ENCODE measurements at regions not wholly inside any gene's neighbourhood (a gene's known extent, or its start where the extent isn't known, plus 50 kb on each side); places are given as distances from the start of the nearest gene placed in this dataset.

GRCh38 chr6:2534406-2535042 lies 216.2 kb downstream of the MYLK4 start:
- TF ChIP-seq GATA2 (IDR thresholded peaks at IDR 0.05; ENCODE audit: low read depth, low read length): no peak

DNA sequence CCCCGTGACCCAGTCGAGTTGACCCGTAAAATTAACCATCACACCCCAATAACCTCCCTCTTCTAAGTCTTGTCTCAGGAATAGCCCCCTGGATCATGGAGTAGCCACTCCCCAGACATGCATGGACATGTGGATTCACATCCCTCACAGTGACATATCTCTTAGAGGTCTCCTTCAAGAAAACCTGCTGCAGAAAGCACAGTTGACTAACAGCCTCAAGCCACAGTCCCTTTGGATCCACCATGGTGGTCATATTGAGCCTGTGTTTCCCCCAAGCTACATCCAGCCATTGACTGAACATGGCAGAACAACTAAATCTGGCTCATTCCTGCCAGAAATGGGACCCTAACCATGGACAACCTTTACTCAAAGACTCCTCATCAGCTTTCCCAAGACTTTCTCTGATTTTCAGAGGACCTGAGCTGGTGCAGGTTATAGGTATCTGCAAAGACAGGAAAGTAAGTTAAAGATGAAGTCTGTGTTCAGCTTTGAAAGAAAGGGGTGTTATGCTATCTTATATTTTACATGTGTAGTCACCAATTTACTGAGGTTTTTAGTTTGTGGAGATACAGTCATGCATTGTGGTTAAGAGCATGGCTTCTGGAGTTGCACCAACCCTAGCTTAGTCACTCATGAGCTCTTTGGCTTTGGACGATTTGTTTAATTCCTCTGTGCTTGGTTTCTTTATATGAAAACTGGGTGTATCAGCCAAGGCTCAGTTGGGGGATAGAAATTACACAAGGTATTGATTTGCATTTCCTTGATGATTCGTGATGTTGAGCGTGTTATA lies 219.1 kb downstream of the MYLK4 start:
- no peak for TF ChIP-seq GATA3 (IDR thresholded peaks at IDR 0.05; ENCODE audit: low read depth, low read length)
- no peak for TF ChIP-seq GATA2 (IDR thresholded peaks at IDR 0.05; ENCODE audit: low read depth, low read length)

DNA sequence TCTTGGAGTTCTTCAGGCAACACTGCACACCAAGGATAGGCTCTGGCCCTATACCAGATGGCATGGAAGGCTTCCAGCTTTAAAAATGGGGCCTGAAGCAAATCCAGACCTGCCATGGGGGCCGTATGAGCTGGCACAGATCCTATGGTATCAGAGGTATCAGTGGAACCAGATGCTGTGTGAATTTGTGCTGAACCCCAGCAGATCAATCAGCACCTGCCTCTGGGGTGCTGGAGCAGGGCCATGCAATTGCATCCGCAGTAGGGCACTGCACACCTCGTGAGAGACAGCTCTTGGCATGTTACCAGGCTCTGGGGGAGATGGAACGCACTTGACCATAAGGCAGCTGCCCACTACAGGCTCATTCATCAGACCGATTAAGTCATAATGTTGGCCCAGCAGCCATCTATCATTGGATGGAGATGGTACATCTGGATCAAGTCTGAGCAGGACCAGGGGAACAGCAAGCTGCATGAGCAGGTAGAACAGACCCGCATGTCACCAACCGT lies 221.5 kb downstream of the MYLK4 start:
- TF ChIP-seq GATA2 (IDR thresholded peaks at IDR 0.05; ENCODE audit: low read depth, low read length): peak; percentile 69
- TF ChIP-seq GATA3 (IDR thresholded peaks at IDR 0.05; ENCODE audit: low read depth, low read length): no peak

- no peak for TF ChIP-seq GATA2 (IDR thresholded peaks at IDR 0.05; ENCODE audit: low read depth, low read length)
- no peak for TF ChIP-seq GATA3 (IDR thresholded peaks at IDR 0.05; ENCODE audit: low read depth, low read length)
Observed at GRCh38 chr6:2528156-2528555, 222.6 kb downstream of the MYLK4 start.

GRCh38 chr6:2526766-2527165 lies 224.0 kb downstream of the MYLK4 start:
- TF ChIP-seq GATA3 (IDR thresholded peaks at IDR 0.05; ENCODE audit: low read depth, low read length): no peak
- TF ChIP-seq GATA2 (IDR thresholded peaks at IDR 0.05; ENCODE audit: low read depth, low read length): no peak

GRCh38 chr6:2524090-2524489 lies 226.6 kb downstream of the MYLK4 start:
- TF ChIP-seq GATA2 (IDR thresholded peaks at IDR 0.05; ENCODE audit: low read depth, low read length) (no peak), GATA3 (IDR thresholded peaks at IDR 0.05; ENCODE audit: low read depth, low read length) (no peak)

DNA sequence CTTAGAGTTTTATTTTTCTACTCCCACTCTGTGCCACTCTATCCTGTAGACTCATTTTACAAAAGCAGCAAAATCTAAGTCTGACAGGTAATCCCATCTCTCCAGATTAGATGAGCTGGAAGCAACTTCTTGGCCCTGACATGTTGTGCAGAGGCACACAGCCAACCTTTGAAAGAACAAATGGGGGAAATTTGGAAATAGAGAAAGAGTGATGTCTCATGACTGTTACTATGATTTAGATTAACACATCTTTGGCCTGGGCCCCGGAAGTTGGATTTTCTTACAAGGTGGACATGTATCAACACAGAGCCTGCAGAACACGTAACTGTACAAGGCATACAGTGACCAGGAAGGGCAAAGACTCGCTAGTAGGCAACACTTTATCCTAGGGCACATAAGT lies 227.7 kb downstream of the MYLK4 start:
- TF ChIP-seq GATA2 (IDR thresholded peaks at IDR 0.05; ENCODE audit: low read depth, low read length) (no peak), GATA3 (IDR thresholded peaks at IDR 0.05; ENCODE audit: low read depth, low read length) (no peak)

DNA sequence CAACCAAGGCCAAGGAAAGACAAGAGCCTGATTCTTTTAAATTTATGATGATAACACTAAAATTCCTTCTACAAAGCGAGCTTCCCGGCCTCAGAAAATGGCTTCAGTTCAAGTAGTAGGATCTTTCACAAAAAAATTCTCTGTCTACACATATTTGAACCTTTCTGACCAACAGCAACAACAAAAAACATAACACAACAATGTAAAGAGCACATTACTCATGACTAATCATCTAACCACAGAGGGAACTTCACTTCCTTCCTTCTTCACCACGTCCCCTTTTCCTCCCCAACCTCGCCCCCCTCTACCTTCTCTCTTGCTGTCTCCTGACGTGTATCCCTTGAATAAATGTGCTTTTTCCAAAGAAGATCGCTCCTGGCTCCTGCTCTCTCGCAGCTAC lies 228.2 kb downstream of the MYLK4 start:
- TF ChIP-seq GATA2 (IDR thresholded peaks at IDR 0.05; ENCODE audit: low read depth, low read length) (no peak), GATA3 (IDR thresholded peaks at IDR 0.05; ENCODE audit: low read depth, low read length) (no peak)

- no peak for TF ChIP-seq GATA2 (IDR thresholded peaks at IDR 0.05; ENCODE audit: low read depth, low read length)
- TF ChIP-seq GATA3 (IDR thresholded peaks at IDR 0.05; ENCODE audit: low read depth, low read length): no peak
Observed at GRCh38 chr6:2517855-2518473, 232.8 kb downstream of the MYLK4 start.

DNA sequence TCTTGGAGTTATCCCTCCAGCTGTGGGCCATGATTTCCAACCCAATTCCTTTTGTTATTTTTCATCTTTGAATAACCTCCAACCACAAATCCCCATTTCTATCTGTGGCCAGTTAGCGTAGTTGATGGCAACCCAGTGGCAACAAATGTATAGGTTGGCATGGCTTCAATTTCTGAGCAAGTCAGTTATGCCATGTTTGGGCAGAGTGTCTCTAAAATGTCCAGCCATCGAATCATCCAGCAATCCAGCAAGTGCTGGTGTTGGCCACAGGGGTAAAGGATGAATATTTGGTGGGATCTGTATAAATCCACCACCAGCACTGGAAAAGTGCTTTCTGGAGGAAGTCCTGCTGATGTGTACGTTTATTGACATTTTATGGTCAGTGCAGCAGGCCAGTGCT lies 233.3 kb downstream of the MYLK4 start:
- TF ChIP-seq GATA2 (IDR thresholded peaks at IDR 0.05; ENCODE audit: low read depth, low read length): no peak
- no peak for TF ChIP-seq GATA3 (IDR thresholded peaks at IDR 0.05; ENCODE audit: low read depth, low read length)

GRCh38 chr6:2516059-2516458 lies 234.7 kb downstream of the MYLK4 start:
- TF ChIP-seq GATA3 (IDR thresholded peaks at IDR 0.05; ENCODE audit: low read depth, low read length) (no peak), GATA2 (IDR thresholded peaks at IDR 0.05; ENCODE audit: low read depth, low read length) (no peak)

DNA sequence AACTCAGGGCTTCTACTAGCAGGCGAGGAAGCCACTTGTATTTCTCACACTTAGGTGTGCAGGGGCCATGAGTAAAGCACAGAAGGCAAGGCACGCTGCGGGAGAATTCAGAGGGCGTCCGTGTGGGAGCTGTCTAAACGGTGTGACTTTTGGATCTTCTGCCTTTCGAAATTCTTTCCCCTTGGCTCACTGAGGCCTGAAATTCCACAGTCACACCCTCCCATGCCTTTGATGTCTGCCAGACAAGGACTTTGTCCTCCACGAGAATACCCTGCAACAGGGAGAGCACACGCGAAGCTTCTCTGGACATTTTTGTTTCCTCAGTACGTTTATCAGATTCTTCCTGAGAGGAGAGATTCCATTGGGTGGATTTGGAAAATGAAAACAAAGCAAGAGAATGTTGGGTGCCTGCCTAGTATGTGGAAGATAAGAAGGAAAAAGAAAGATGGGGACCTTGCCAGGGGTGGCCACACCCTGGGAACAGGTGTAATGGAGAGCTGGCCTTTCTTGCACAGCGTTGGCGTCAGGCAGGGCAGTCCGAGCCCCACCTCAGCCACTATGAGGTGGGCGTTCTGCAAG lies 235.7 kb downstream of the MYLK4 start:
- TF ChIP-seq GATA2 (IDR thresholded peaks at IDR 0.05; ENCODE audit: low read depth, low read length): no peak
- TF ChIP-seq GATA3 (IDR thresholded peaks at IDR 0.05; ENCODE audit: low read depth, low read length): no peak

DNA sequence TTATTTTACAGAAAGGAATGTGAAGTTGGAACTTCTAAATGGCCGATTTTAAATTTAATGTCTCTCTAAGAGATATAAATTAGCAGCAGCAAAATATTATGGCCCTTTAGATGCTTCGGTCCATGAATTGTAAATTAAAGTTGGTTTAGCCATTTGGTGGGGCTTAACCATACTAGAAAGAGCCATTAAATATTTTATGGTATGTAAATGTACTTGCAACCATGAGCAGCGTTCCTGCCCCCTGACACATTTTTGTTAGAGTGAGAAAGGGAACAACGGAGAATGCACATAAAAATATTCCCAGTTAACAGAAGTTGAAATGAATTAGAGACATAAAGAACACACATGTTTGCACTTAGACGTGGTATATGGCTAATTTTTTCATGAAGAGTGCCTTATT lies 237.9 kb downstream of the MYLK4 start:
- TF ChIP-seq GATA2 (IDR thresholded peaks at IDR 0.05; ENCODE audit: low read depth, low read length) (no peak), GATA3 (IDR thresholded peaks at IDR 0.05; ENCODE audit: low read depth, low read length) (no peak)

GRCh38 chr6:2510316-2510715 lies 240.4 kb downstream of the MYLK4 start:
- no peak for TF ChIP-seq GATA3 (IDR thresholded peaks at IDR 0.05; ENCODE audit: low read depth, low read length)
